HG02623 (cell line): ENCODE measurements at regions not wholly inside any gene's neighbourhood (a gene's known extent, or its start where the extent isn't known, plus 50 kb on each side); places are given as distances from the start of the nearest gene placed in this dataset.
A peak's percentile ranks its signal among the peaks of the same experiment; 100 is the strongest.

Source experiments
- ATAC-seq: cut with Tn5 transposase; IDR thresholded peaks from one replicate; pipeline ENCODE4 v1.9.1; 2021; ENCODE audit warnings: moderate library complexity; ENCODE audit not compliant: unreplicated experiment

GRCh38 chr1:79847700-79848099 is 841.2 kb upstream of the ADGRL4 start:
- ATAC-seq: no peak

- no peak for ATAC-seq
Measured at GRCh38 chr1:79845936-79846335, 839.4 kb upstream of the ADGRL4 start.

GRCh38 chr1:79842811-79843210 is 836.3 kb upstream of the ADGRL4 start:
- no peak for ATAC-seq

- ATAC-seq: no peak
Measured at GRCh38 chr1:79839882-79840281, 833.4 kb upstream of the ADGRL4 start.

GRCh38 chr1:79827446-79827845 is 820.9 kb upstream of the ADGRL4 start:
- no peak for ATAC-seq

GRCh38 chr1:79825551-79825950 is 819.0 kb upstream of the ADGRL4 start:
- ATAC-seq: no peak

GRCh38 chr1:79822053-79822452 is 815.5 kb upstream of the ADGRL4 start:
- no peak for ATAC-seq

GRCh38 chr1:79819140-79819539 is 812.6 kb upstream of the ADGRL4 start:
- peak; percentile 41 for ATAC-seq

GRCh38 chr1:79817031-79817560 is 810.6 kb upstream of the ADGRL4 start:
- no peak for ATAC-seq

- ATAC-seq: no peak
Measured at GRCh38 chr1:79815115-79815514, 808.6 kb upstream of the ADGRL4 start.

GRCh38 chr1:79811173-79811572 is 804.6 kb upstream of the ADGRL4 start:
- ATAC-seq: no peak

- ATAC-seq: no peak
Measured at GRCh38 chr1:79808816-79809475, 802.4 kb upstream of the ADGRL4 start.

- ATAC-seq: no peak
Measured at GRCh38 chr1:79807816-79808215, 801.3 kb upstream of the ADGRL4 start.

GRCh38 chr1:79797487-79797886 is 791.0 kb upstream of the ADGRL4 start:
- no peak for ATAC-seq

- no peak for ATAC-seq
Measured at GRCh38 chr1:79796434-79796833, 789.9 kb upstream of the ADGRL4 start.

GRCh38 chr1:79792219-79792930 is 785.8 kb upstream of the ADGRL4 start:
- no peak for ATAC-seq

GRCh38 chr1:79791488-79792218 is 785.1 kb upstream of the ADGRL4 start:
- no peak for ATAC-seq

- no peak for ATAC-seq
Measured at GRCh38 chr1:79790950-79791349, 784.4 kb upstream of the ADGRL4 start.

GRCh38 chr1:79787631-79788030 is 781.1 kb upstream of the ADGRL4 start:
- ATAC-seq: no peak

- no peak for ATAC-seq
Measured at GRCh38 chr1:79785964-79786363, 779.4 kb upstream of the ADGRL4 start.

GRCh38 chr1:79785561-79785960 is 779.0 kb upstream of the ADGRL4 start:
- no peak for ATAC-seq

GRCh38 chr1:79781261-79781660 is 774.7 kb upstream of the ADGRL4 start:
- ATAC-seq: no peak
